HG03342 (cell line): ENCODE measurements at regions not wholly inside any gene's neighbourhood (a gene's known extent, or its start where the extent isn't known, plus 50 kb on each side); places are given as distances from the start of the nearest gene placed in this dataset.

Experiments used
- ATAC-seq: cut with Tn5 transposase; IDR thresholded peaks from one replicate; pipeline ENCODE4 v1.9.1; 2021; ENCODE audit warnings: mild to moderate bottlenecking, moderate library complexity; ENCODE audit not compliant: unreplicated experiment

DNA sequence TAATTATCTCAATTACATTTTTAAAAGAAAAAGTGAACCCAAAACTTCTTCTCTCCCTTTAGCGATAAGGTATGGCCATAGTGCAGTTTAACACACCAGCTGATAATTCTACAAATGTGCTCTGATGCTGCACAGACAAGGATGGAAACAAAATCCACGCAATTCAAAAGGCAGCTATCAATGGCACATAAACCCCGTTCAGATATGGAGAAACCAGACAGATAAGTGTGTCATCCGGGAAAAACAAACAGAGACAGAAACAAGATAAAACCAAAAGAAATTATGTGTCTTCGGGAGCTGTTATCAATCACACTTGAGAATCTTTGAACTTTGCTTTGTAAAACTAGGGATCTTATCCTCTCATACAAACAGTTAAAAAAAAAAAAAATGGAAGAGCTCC is 73.6 kb downstream of the SIPA1L2 start:
- no peak for ATAC-seq

GRCh38 chr1:232555494-232556210 is 74.3 kb downstream of the SIPA1L2 start:
- no peak for ATAC-seq

GRCh38 chr1:232554409-232554808 is 75.5 kb downstream of the SIPA1L2 start:
- ATAC-seq: no peak

GRCh38 chr1:232553809-232554208 is 76.1 kb downstream of the SIPA1L2 start:
- no peak for ATAC-seq

- ATAC-seq: no peak
These were observed 76.7 kb downstream of the SIPA1L2 start for GRCh38 chr1:232553050-232553754.

DNA sequence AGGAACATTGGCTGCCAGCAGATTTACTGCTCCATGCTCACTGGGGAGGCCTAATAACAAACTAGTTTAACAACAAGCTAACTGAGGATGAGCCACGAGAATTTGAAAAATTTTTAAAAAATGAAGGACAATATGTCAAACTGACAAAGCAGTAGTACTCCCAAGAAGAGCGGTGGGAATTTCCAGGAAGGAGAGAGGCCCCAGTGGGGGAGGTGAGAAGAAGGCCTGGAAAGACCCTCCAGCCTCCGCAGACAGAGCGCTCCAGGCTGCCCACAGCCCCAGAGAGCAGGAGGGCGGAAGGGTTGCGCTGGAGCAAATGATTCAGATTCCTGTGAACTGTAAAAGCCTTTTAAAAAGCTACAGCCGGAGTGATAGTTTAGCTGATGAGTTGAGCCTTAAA is 78.5 kb downstream of the SIPA1L2 start:
- ATAC-seq: no peak

- no peak for ATAC-seq
These were observed 79.9 kb downstream of the SIPA1L2 start for GRCh38 chr1:232550007-232550406.

GRCh38 chr1:232548691-232549090 is 81.2 kb downstream of the SIPA1L2 start:
- ATAC-seq: no peak

- no peak for ATAC-seq
These were observed 81.9 kb downstream of the SIPA1L2 start for GRCh38 chr1:232547938-232548484.

DNA sequence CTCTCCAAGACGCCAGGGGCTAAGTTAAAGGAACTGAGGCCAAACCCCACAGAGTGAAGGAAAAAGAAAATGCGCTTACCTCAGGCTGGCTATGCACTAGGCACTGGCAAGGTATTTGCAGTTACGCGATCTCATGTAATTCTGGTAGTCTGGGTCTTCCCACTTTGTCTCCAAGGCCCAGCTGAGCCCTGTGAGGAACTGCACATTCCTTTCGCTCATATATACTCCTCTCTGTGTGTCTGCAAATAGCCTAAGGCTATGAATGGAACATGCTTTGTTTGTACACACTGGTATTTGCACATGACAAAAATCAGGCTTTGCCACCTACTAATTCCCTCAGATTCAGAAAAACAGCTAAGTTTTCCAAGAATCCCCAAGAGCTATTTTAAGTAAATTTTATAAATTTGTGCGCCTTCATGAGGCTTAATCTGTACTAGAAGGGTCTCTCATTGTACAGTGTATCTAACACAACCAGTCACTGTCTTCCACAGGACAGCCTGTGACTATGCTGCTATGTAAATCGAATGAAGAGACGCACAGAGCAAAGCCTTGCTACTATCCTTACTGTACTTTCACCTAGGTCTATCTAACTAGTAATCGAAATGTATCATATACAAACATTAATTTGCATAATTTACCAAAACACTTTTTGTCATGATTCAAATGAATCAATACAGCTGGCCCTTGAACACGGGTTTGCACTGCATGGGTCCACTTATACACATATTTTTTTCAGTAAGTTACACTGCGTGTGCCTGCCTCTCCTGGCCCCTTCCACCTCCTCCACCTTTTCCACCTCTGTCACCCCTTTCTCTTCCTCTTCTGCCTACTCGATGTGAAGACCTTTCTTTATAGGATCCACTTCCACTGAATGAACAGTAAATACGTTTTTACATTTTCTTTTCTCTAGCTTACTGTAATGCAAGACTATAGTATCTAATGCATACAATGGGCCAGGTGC is 87.0 kb downstream of the SIPA1L2 start:
- ATAC-seq: no peak

- ATAC-seq: no peak
These were observed 91.0 kb downstream of the SIPA1L2 start for GRCh38 chr1:232538943-232539302.

DNA sequence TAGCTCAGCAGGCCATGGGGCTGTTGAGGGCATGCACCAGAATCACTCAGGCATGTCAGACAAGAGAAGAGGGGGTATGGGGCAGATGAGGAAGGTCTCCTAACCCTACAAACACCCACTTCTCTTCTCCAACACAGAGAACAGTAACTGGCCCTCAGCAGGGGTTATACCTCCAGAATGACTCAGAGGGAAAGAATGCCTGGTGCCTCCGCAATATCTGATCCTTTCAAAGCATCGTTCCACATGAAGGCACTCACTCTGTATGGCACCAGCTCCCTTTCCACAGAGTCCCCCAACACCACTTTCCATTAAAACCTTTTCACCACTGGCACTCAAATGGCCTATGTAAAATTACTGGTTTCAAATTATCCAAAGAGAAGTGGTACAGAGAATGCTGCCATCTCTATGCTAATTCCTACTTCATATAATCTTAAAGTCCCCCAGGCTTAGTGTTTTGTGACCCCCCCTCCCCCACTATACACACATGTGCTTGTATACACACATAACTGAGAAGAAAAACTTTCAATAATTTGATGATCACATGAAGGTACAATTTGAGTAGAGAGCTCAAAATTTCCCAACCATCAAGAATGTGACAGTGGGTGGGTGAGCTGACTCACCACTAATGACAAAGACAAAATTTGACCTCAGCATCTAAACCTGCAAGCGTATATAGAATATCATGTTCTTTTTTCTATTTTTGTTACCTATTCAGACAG is 91.5 kb downstream of the SIPA1L2 start:
- ATAC-seq: no peak

GRCh38 chr1:232534552-232535517 is 95.1 kb downstream of the SIPA1L2 start:
- ATAC-seq: no peak

GRCh38 chr1:232533328-232533727 is 96.6 kb downstream of the SIPA1L2 start:
- no peak for ATAC-seq

- ATAC-seq: no peak
These were observed 97.0 kb downstream of the SIPA1L2 start for GRCh38 chr1:232532901-232533300.

- ATAC-seq: no peak
These were observed 98.6 kb downstream of the SIPA1L2 start for GRCh38 chr1:232531291-232531690.

- ATAC-seq: no peak
These were observed 100.2 kb downstream of the SIPA1L2 start for GRCh38 chr1:232529747-232530146.

DNA sequence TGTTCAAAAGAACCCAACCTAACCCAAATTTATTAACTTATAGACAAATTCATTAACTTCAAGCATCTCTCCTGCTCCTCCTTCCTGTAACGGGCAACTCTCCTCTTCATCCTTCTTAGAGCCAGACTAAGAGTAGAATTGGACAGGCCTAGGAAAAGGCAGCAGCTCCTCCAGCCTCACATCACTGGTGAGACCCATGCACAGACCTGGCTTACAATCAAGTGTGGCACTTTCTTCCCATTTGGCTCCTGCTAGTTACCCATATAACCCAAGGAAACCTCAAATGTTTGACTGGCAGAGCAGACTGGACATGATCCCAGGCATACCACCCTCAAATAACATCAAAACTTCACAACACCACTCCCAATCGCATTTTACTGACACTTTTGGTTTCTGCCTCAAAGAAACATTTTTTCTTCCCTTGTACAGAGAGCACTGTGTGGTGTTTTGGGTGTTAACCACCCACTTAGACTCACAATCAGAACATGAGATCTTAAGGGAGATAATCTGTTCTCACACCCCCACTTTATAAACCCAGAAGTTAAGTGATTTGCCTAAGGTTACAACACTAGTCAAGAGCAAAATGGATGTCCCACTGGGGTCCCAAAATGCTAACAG is 101.4 kb downstream of the SIPA1L2 start:
- no peak for ATAC-seq

DNA sequence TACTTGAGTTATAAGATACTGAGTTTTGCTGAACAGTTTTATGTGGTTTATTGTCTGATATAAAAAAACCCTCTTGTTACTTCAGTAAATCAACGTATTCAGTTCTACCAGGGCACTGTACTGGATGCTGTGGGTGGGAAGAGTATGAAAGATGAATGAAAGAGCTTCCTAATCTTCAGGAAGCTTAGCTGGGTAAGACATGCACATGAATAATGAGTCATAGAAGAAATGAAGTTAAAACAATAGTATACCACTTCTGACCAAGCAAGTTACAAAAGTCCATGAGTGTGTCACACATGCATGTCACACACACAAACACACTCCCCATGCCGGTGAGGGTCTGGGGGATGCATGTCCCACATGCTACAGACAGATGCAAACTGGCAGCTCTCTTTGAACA is 105.9 kb downstream of the SIPA1L2 start:
- ATAC-seq: no peak
